OCI-LY1 (cell line): ENCODE measurements at regions not wholly inside any gene's neighbourhood (a gene's known extent, or its start where the extent isn't known, plus 50 kb on each side); places are given as distances from the start of the nearest gene placed in this dataset.

Experiments used
- CTCF ChIP-seq: fragments of 200-600 bp; sonication (generic), shearing (Covaris generic); IDR thresholded peaks from 2 replicates; pipeline ENCODE4 v1.5.1; 2017; ENCODE audit warnings: mild to moderate bottlenecking, antibody characterized with exemption, low read length, moderate library complexity, mixed read lengths
- EZH2 ChIP-seq: fragments of 200-600 bp; sonication (generic), shearing (Covaris generic); IDR thresholded peaks from 2 replicates; pipeline ENCODE4 v1.8.0; 2017; ENCODE audit warnings: borderline replicate concordance, mixed run types, mild to moderate bottlenecking, antibody characterized with exemption, low read length, moderate library complexity, mixed read lengths

- TF ChIP-seq CTCF (no peak), EZH2 (no peak)
Measured at GRCh38 chr13:87798536-87798935, 127.4 kb downstream of the SLITRK5 start.
